A549 (cell line): ENCODE measurements at regions not wholly inside any gene's neighbourhood (a gene's known extent, or its start where the extent isn't known, plus 50 kb on each side); places are given as distances from the start of the nearest gene placed in this dataset.

Experiments used
- ATAC-seq, 2 experiments: fragments of 200-7000 bp in 1 of 2; fragments of >200 bp in 1 of 2; cut with Nextera tagmentation in 1 of 2; cut with Tn5 transposase in 1 of 2; 3 replicates each; pipeline versions ENCODE4 v1.8.0 to v1.9.1; 2018 to 2020; ENCODE audit warnings: mild to moderate bottlenecking in 1 of 2, moderate library complexity in 1 of 2
- CTCF ChIA-PET: fragments of 300-600 bp; sonication (Branson Sonifier 250); formaldehyde crosslinking; extraction: SDS; loops from one replicate; lab custom pipeline; 2021; ENCODE audit warnings: antibody characterized with exemption, inconsistent platforms; lab: Yijun Ruan, JAX
- POLR2A ChIA-PET: fragments of 350-600 bp; formaldehyde crosslinking; extraction: SDS; loops from one replicate; lab custom pipeline; 2021; ENCODE audit warnings: antibody characterized with exemption, inconsistent platforms; lab: Yijun Ruan, JAX
- DNase-seq, 2 experiments: peaks; one replicate each; pipeline versions ENCODE4 v3.0.0 to v3.0.0-alpha.2; 2011 to 2016; ENCODE audit warnings: low read depth in 1 of 2, low spot score in 1 of 2
- FAIRE-seq: peaks from 2 replicates; lab custom pipeline; 2011; peaks lifted over from hg19 to GRCh38; lab: Jason Lieb, UNC
- H3K27ac ChIP-seq, 2 experiments: fragments of >200 bp; sonication (Bioruptor Twin); formaldehyde crosslinking; 3 replicates each; pipeline ENCODE4 v1.5.1; 2016 to 2017
- H3K4me1 ChIP-seq: fragments of >200 bp; sonication (Bioruptor Twin); formaldehyde crosslinking; 3 replicates; pipeline ENCODE4 v1.6.1; 2016
- H3K4me2 ChIP-seq: fragments of >200 bp; sonication (Bioruptor Twin); formaldehyde crosslinking; 3 replicates; pipeline ENCODE4 v1.6.1; 2016
- H3K4me3 ChIP-seq: fragments of >200 bp; sonication (Bioruptor Twin); formaldehyde crosslinking; 3 replicates; pipeline ENCODE4 v1.5.1; 2016
- H3K9me3 ChIP-seq: fragments of >200 bp; sonication (Bioruptor Twin); formaldehyde crosslinking; 3 replicates; pipeline ENCODE4 v1.6.1; 2016
- ATOH8 ChIP-seq: fragments of 250-450 bp; sonication (Bioruptor Pico); IDR thresholded peaks from 2 replicates; pipeline ENCODE4 v1.5.0; 2020; ENCODE audit warnings: low read depth, mild to moderate bottlenecking, moderate library complexity
- BCL3 ChIP-seq: fragments of >200 bp; sonication (Bioruptor Twin); formaldehyde crosslinking; IDR thresholded peaks from 3 replicates; pipeline ENCODE4 v1.6.1; 2016
- BHLHE40 ChIP-seq: IDR thresholded peaks from 2 replicates; pipeline ENCODE4 v1.6.1; 2012; ENCODE audit warnings: low read depth, low read length, inconsistent platforms
- CBX8 ChIP-seq: fragments of 200-600 bp; sonication (generic); IDR thresholded peaks from 2 replicates; pipeline ENCODE4 v1.6.1; 2016
- CEBPB ChIP-seq, 2 experiments: fragments of >200 bp in 1 of 2; sonication (Bioruptor Twin) in 1 of 2; formaldehyde crosslinking in 1 of 2; IDR thresholded peaks; 2 replicates each; pipeline ENCODE4 v1.6.1; 2012 to 2016
- CTCF ChIP-seq: fragments of >200 bp; sonication (Bioruptor Twin); formaldehyde crosslinking; IDR thresholded peaks from 3 replicates; pipeline ENCODE4 v1.5.1; 2016
- EP300 ChIP-seq, 2 experiments: fragments of >200 bp; sonication (Bioruptor Twin); formaldehyde crosslinking; IDR thresholded peaks; 2 replicates in 1 of 2; 3 replicates in 1 of 2; pipeline ENCODE4 v1.6.1; 2016 to 2017
- HDAC2 ChIP-seq: fragments of 200-600 bp; sonication (generic); IDR thresholded peaks from 2 replicates; pipeline ENCODE4 v1.6.1; 2016
- JUN ChIP-seq, 2 experiments: fragments of >200 bp; sonication (Bioruptor Twin); formaldehyde crosslinking; IDR thresholded peaks; 2 replicates in 1 of 2; 3 replicates in 1 of 2; pipeline ENCODE4 v1.6.1; 2016 to 2017
- KDM5A ChIP-seq: fragments of 200-600 bp; sonication (generic); IDR thresholded peaks from 2 replicates; pipeline ENCODE4 v1.6.1; 2016; ENCODE audit warnings: antibody characterized with exemption, mild to moderate bottlenecking
- MAFK ChIP-seq: fragments of 450-650 bp; IDR thresholded peaks from 2 replicates; pipeline ENCODE4 v1.6.1; 2014; ENCODE audit not compliant: partially characterized antibody
- NPAS2 ChIP-seq: fragments of 250-450 bp; sonication (Bioruptor Pico); IDR thresholded peaks from 2 replicates; pipeline ENCODE4 v1.8.0; 2022; ENCODE audit warnings: mild to moderate bottlenecking, moderate library complexity, borderline replicate concordance
- PBX3 ChIP-seq: IDR thresholded peaks from 2 replicates; pipeline ENCODE4 v1.6.1; 2012
- POLR2A ChIP-seq: IDR thresholded peaks from 2 replicates; pipeline ENCODE4 v1.6.1; 2012; ENCODE audit warnings: mild to moderate bottlenecking, low read length
- RAD21 ChIP-seq, 2 experiments: fragments of >200 bp in 1 of 2; sonication (Bioruptor Twin) in 1 of 2; formaldehyde crosslinking in 1 of 2; IDR thresholded peaks in 1 of 2; conservative IDR thresholded peaks in 1 of 2; 2 replicates in 1 of 2; 3 replicates in 1 of 2; pipeline ENCODE4 v1.6.1; 2012 to 2018; ENCODE audit warnings: inconsistent platforms in 1 of 2
- RCOR1 ChIP-seq: fragments of 150-350 bp; IDR thresholded peaks from 2 replicates; pipeline ENCODE4 v1.6.1; 2014; ENCODE audit warnings: antibody characterized with exemption, low read length, low read depth
- REST ChIP-seq: fragments of 200-600 bp; sonication (generic); IDR thresholded peaks from 2 replicates; pipeline ENCODE4 v1.6.1; 2016; ENCODE audit warnings: antibody characterized with exemption, mild to moderate bottlenecking, moderate library complexity
- RFX5 ChIP-seq: fragments of 450-650 bp; IDR thresholded peaks from 2 replicates; pipeline ENCODE4 v1.7.1; 2014; ENCODE audit warnings: antibody characterized with exemption, mild to moderate bottlenecking, moderate library complexity
- SMC3 ChIP-seq: fragments of >200 bp; sonication (Bioruptor Twin); formaldehyde crosslinking; IDR thresholded peaks from 3 replicates; pipeline ENCODE4 v1.6.1; 2018; ENCODE audit warnings: inconsistent platforms
- TFCP2L1 ChIP-seq: fragments of 250-450 bp; sonication (Bioruptor Pico); IDR thresholded peaks from 2 replicates; pipeline ENCODE4 v1.5.0; 2021; ENCODE audit warnings: mild to moderate bottlenecking
- WGBS: methylation state at CpG from one replicate; pipeline ENCODE4 v1.1.6; 2017; ENCODE audit errors: missing lambda C conversion rate; 5-methylcytosine and 5-hydroxymethylcytosine counted together

- Histone ChIP-seq H3K4me3 (no peak overlapping the region), H3K4me1 (no peaks in the 10 kb centered on the region), H3K27ac (no peak overlapping the region), H3K9me3 (no peaks in the 10 kb centered on the region; the same call in 2 of the 3 replicates), H3K4me2 (no peak overlapping the region)
- POLR2A ChIA-PET = no interaction called here
- TF ChIP-seq CTCF = no peak
- no peak for TF ChIP-seq EP300 (IDR thresholded peaks at IDR 0.05)
- no peak for TF ChIP-seq HDAC2
- no peak for TF ChIP-seq BCL3
- TF ChIP-seq MAFK = no peak
- no peak for TF ChIP-seq ATOH8 (CRISPR knock-in tag)
- no peak for TF ChIP-seq PBX3
- no peak for TF ChIP-seq CBX8
- ATAC-seq = no peak
- WGBS = 63% methylated on average over 2 of the region's 2 CpGs
- DNase-seq = no peak
- CTCF ChIA-PET = no interaction called here
- no peak for FAIRE-seq
Observed at GRCh38 chr5:127153031-127153430, 79.7 kb upstream of the C5orf63 start.

GRCh38 chr5:127153521-127153920, 80.2 kb upstream of the C5orf63 start:
- ATAC-seq (no peak), DNase-seq (no peak), FAIRE-seq (no peak)
- H3K4me3 ChIP-seq = no peak overlapping the region
- POLR2A ChIA-PET = no interaction called here
- no peaks in the 10 kb centered on the region for H3K4me1 ChIP-seq
- TF ChIP-seq HDAC2 = no peak
- TF ChIP-seq BCL3 = no peak
- TF ChIP-seq JUN (IDR thresholded peaks at IDR 0.05) = no peak
- no peak for TF ChIP-seq RFX5
- TF ChIP-seq NPAS2 (CRISPR knock-in tag) = no peak
- no peak for TF ChIP-seq REST
- no peak for TF ChIP-seq MAFK
- no peak for TF ChIP-seq CEBPB (IDR thresholded peaks at IDR 0.05)
- TF ChIP-seq KDM5A = no peak
- no peak for TF ChIP-seq ATOH8 (CRISPR knock-in tag)
- TF ChIP-seq RAD21 (conservative IDR thresholded peaks at IDR 0.05 in 1 of 2, IDR thresholded peaks at IDR 0.05 in 1 of 2) = no peak
- TF ChIP-seq EP300 (IDR thresholded peaks at IDR 0.05) = no peak
- TF ChIP-seq BHLHE40 = no peak
- no peak for TF ChIP-seq SMC3
- no peak for TF ChIP-seq RCOR1
- no peak for TF ChIP-seq POLR2A
- TF ChIP-seq TFCP2L1 (CRISPR knock-in tag) = no peak
- no peak overlapping the region for H3K27ac ChIP-seq
- no peak overlapping the region for H3K4me2 ChIP-seq
- no peaks in the 10 kb centered on the region; the same call in 2 of the 3 replicates for H3K9me3 ChIP-seq
- WGBS = 39% methylated on average over 3 of the region's 3 CpGs
- CTCF ChIA-PET = no interaction called here
